Neural progenitor cell (in vitro differentiated cells): ENCODE measurements at regions not wholly inside any gene's neighbourhood (a gene's known extent, or its start where the extent isn't known, plus 50 kb on each side); places are given as distances from the start of the nearest gene placed in this dataset.
"Not testable (repeated sequence)": the region's sequence is repeated elsewhere in the genome, so short reads cannot be mapped to it uniquely, and the experiment has no call there.

Source experiments
- EZH2 ChIP-seq: fragments of 200-600 bp; sonication (generic); IDR thresholded peaks from 2 replicates; pipeline ENCODE4 v1.6.1; 2017; ENCODE audit warnings: antibody characterized with exemption, mild to moderate bottlenecking, moderate library complexity
- EZH2phosphoT487 ChIP-seq: fragments of 200-600 bp; sonication (generic); IDR thresholded peaks from 2 replicates; pipeline ENCODE4 v1.6.1; 2017; ENCODE audit warnings: antibody characterized with exemption
- TF ChIP-seq, protein P1 (sequence below): fragments of 200-600 bp; sonication (generic); IDR thresholded peaks from 2 replicates; pipeline ENCODE4 v1.5.1; 2017; ENCODE audit warnings: antibody characterized with exemption, mild to moderate bottlenecking

DNA sequence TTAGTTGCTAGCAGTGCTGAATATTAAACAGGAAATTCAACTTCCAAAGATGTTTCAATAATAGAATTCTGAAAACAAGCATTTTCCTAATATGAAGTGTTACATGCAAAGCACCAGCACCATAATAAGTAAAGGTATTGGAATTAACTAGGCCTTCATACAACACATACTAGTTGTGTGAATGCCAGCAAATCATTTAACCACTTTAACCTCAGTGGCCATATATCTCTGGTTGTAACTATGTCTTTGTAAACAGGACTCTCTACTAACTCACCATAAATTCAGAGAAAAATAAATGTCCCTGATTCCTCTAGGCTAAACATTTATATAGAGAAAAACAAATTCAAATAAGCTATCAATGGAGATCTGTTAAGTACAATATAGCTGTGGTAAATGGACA is 175.7 kb upstream of the NBPF9 start:
- TF ChIP-seq, protein P1, sequence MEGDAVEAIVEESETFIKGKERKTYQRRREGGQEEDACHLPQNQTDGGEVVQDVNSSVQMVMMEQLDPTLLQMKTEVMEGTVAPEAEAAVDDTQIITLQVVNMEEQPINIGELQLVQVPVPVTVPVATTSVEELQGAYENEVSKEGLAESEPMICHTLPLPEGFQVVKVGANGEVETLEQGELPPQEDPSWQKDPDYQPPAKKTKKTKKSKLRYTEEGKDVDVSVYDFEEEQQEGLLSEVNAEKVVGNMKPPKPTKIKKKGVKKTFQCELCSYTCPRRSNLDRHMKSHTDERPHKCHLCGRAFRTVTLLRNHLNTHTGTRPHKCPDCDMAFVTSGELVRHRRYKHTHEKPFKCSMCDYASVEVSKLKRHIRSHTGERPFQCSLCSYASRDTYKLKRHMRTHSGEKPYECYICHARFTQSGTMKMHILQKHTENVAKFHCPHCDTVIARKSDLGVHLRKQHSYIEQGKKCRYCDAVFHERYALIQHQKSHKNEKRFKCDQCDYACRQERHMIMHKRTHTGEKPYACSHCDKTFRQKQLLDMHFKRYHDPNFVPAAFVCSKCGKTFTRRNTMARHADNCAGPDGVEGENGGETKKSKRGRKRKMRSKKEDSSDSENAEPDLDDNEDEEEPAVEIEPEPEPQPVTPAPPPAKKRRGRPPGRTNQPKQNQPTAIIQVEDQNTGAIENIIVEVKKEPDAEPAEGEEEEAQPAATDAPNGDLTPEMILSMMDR = not testable (repeated sequence)
- not testable (repeated sequence) for TF ChIP-seq EZH2phosphoT487, EZH2
